Esophagus squamous epithelium (tissue), 5 donors: ENCODE measurements at regions not wholly inside any gene's neighbourhood (a gene's known extent, or its start where the extent isn't known, plus 50 kb on each side); places are given as distances from the start of the nearest gene placed in this dataset.
"Not testable (repeated sequence)": the region's sequence is repeated elsewhere in the genome, so short reads cannot be mapped to it uniquely, and the experiment has no call there.

Experiments
- DNase-seq: peaks from one replicate; lab custom pipeline; 2025; lab: John Stamatoyannopoulos, UW
- H3K27ac ChIP-seq, 4 donors: fragments of 200-600 bp; sonication (generic); one replicate each; pipeline ENCODE4 v1.5.1; 2016 to 2019; ENCODE audit warnings: mild to moderate bottlenecking in 1 of 4
- H3K27me3 ChIP-seq, 4 donors: fragments of 200-600 bp; sonication (generic); 1 replicate in 3 of 4; 2 replicates in 1 of 4; pipeline versions ENCODE4 v1.5.1 to v1.6.0; 2017 to 2021; ENCODE audit warnings: antibody characterized with exemption in 1 of 4
- H3K36me3 ChIP-seq, 3 donors: fragments of 200-600 bp; sonication (generic); one replicate each; pipeline ENCODE4 v1.5.1; 2016 to 2019
- H3K4me1 ChIP-seq, 3 donors: fragments of 200-600 bp; sonication (generic); one replicate each; pipeline ENCODE4 v1.5.1; 2017 to 2019
- H3K4me3 ChIP-seq, 4 donors: fragments of 200-600 bp; sonication (generic); 1 replicate in 3 of 4; 2 replicates in 1 of 4; pipeline ENCODE4 v1.5.1; 2016 to 2019; ENCODE audit warnings: mild to moderate bottlenecking in 2 of 4, moderate library complexity in 1 of 4
- H3K9me3 ChIP-seq, 3 donors: fragments of 200-600 bp; sonication (generic); one replicate each; pipeline ENCODE4 v1.5.1; 2016 to 2019
- CTCF ChIP-seq, 6 experiments: fragments of 450-650 bp in 4 of 6; fragments of 200-600 bp in 2 of 6; sonication (generic) in 2 of 6; IDR thresholded peaks; one replicate each; pipeline ENCODE4 v1.5.1; 2016 to 2019; ENCODE audit warnings: antibody characterized with exemption in 6 of 6, mild to moderate bottlenecking in 4 of 6, moderate library complexity in 4 of 6
- POLR2A ChIP-seq, 4 donors: fragments of 450-650 bp; IDR thresholded peaks; one replicate each; pipeline ENCODE4 v1.6.1; 2017; ENCODE audit warnings: antibody characterized with exemption in 4 of 4, mild to moderate bottlenecking in 4 of 4, moderate library complexity in 3 of 4
- WGBS, 2 donors: methylation state at CpG; one replicate each; pipeline ENCODE4 v1.1.5; 2018; 5-methylcytosine and 5-hydroxymethylcytosine counted together
- intact Hi-C: fragments of 100-400 bp; cut with DNase I; formaldehyde crosslinking; loops from one replicate; pipeline ENCODE4 v1.15.0; 2022
- donor health status: DM: yes; HTN: yes; CAD: no.

GRCh38 chr1:238396140-238396539 is 505.4 kb upstream of the ZP4 start:
- no peak for DNase-seq
- H3K4me1 ChIP-seq = no peaks in the 10 kb centered on the region
- H3K27me3 ChIP-seq = no peaks in the 10 kb centered on the region
- TF ChIP-seq POLR2A (IDR thresholded peaks at IDR 0.05) = no peak
- no peak for TF ChIP-seq CTCF (IDR thresholded peaks at IDR 0.05)
- no peak overlapping the region for H3K27ac ChIP-seq
- intact Hi-C loops = no loop called here
- H3K4me3 ChIP-seq = no peak overlapping the region
- H3K9me3 ChIP-seq = no peaks in the 10 kb centered on the region
- H3K36me3 ChIP-seq = no peaks in the 10 kb centered on the region

GRCh38 chr1:238384381-238384780 is 493.7 kb upstream of the ZP4 start:
- no peaks in the 10 kb centered on the region for H3K27me3 ChIP-seq
- H3K27ac ChIP-seq = no peak overlapping the region
- WGBS, 2 donors = 48 to 49% methylated on average over 5 of the region's 5 CpGs
- DNase-seq = no peak
- H3K4me3 ChIP-seq = no peak overlapping the region
- no peaks in the 10 kb centered on the region for H3K36me3 ChIP-seq
- H3K4me1 ChIP-seq = no peaks in the 10 kb centered on the region
- TF ChIP-seq CTCF (IDR thresholded peaks at IDR 0.05) = no peak
- no peak for TF ChIP-seq POLR2A (IDR thresholded peaks at IDR 0.05)
- intact Hi-C loops = no loop called here
- no peaks in the 10 kb centered on the region for H3K9me3 ChIP-seq

- intact Hi-C loops = no loop called here
- no peak overlapping the region for H3K27ac ChIP-seq
- 89% methylated on average over 2 of the region's 2 CpGs for WGBS, 2 donors
Observed at GRCh38 chr1:238380167-238380566, 489.4 kb upstream of the ZP4 start.

GRCh38 chr1:238379446-238379845 is 488.7 kb upstream of the ZP4 start:
- H3K27ac ChIP-seq, H3K36me3 ChIP-seq, H3K4me1 ChIP-seq, H3K4me3 ChIP-seq, intact Hi-C loops, H3K9me3 ChIP-seq, DNase-seq, H3K27me3 ChIP-seq: not testable (repeated sequence)
- WGBS, 2 donors = 86 to 90% methylated on average over 7 to 8 of the region's 9 CpGs

More at GRCh38 chr1:238380167-238380566, 489.4 kb upstream of the ZP4 start:
- no peak overlapping the region for H3K4me3 ChIP-seq
- H3K36me3 ChIP-seq = no peaks in the 10 kb centered on the region
- no peaks in the 10 kb centered on the region for H3K4me1 ChIP-seq
- TF ChIP-seq POLR2A (IDR thresholded peaks at IDR 0.05) = no peak
- no peak for TF ChIP-seq CTCF (IDR thresholded peaks at IDR 0.05)
- no peak for DNase-seq
- no peaks in the 10 kb centered on the region for H3K9me3 ChIP-seq
- no peaks in the 10 kb centered on the region for H3K27me3 ChIP-seq

- Histone ChIP-seq H3K36me3 (no peaks in the 10 kb centered on the region), H3K9me3 (no peaks in the 10 kb centered on the region), H3K27me3 (no peaks in the 10 kb centered on the region), H3K4me3 (no peak overlapping the region), H3K4me1 (no peaks in the 10 kb centered on the region), H3K27ac (no peak overlapping the region)
- TF ChIP-seq CTCF (IDR thresholded peaks at IDR 0.05) (no peak), POLR2A (IDR thresholded peaks at IDR 0.05) (no peak)
- no peak for DNase-seq
- WGBS, 2 donors = 54 to 79% methylated on average over 7 of the region's 7 CpGs
- intact Hi-C loops = no loop called here
Observed at GRCh38 chr1:238377280-238377919, 486.7 kb upstream of the ZP4 start.

GRCh38 chr1:238370599-238370998 is 479.9 kb upstream of the ZP4 start:
- Histone ChIP-seq H3K36me3 (no peaks in the 10 kb centered on the region), H3K27ac (no peak overlapping the region), H3K9me3 (no peaks in the 10 kb centered on the region), H3K4me1 (no peaks in the 10 kb centered on the region), H3K27me3 (no peaks in the 10 kb centered on the region), H3K4me3 (no peak overlapping the region)
- no peak for DNase-seq
- intact Hi-C loops = no loop called here
- WGBS, 2 donors = 85 to 87% methylated on average over 2 of the region's 2 CpGs
- TF ChIP-seq POLR2A (IDR thresholded peaks at IDR 0.05) (no peak), CTCF (IDR thresholded peaks at IDR 0.05) (no peak)
